NOMO-1 treated with DMSO at 0.1 percent for 48 hours (cell line): ENCODE measurements at regions not wholly inside any gene's neighbourhood (a gene's known extent, or its start where the extent isn't known, plus 50 kb on each side); places are given as distances from the start of the nearest gene placed in this dataset.

Source experiments
- DNase-seq: peaks from one replicate; lab custom pipeline; 2025; ENCODE audit not compliant: unreplicated experiment; lab: John Stamatoyannopoulos, UW

- no peak for DNase-seq
Observed at GRCh38 chr2:176669398-176670174, 400.3 kb downstream of the MTX2 start.

- no peak for DNase-seq
Observed at GRCh38 chr2:176675271-176675949, 406.2 kb downstream of the MTX2 start.

GRCh38 chr2:176677746-176678265 lies 408.6 kb downstream of the MTX2 start:
- no peak for DNase-seq

- DNase-seq: no peak
Observed at GRCh38 chr2:176678571-176678970, 409.3 kb downstream of the MTX2 start.

- DNase-seq: no peak
Observed at GRCh38 chr2:176679061-176679669, 409.9 kb downstream of the MTX2 start.

GRCh38 chr2:176680916-176681516 lies 411.8 kb downstream of the MTX2 start:
- no peak for DNase-seq

- no peak for DNase-seq
Observed at GRCh38 chr2:176681584-176682115, 412.4 kb downstream of the MTX2 start.

- no peak for DNase-seq
Observed at GRCh38 chr2:176682278-176682677, 413.0 kb downstream of the MTX2 start.

GRCh38 chr2:176683618-176684111 lies 414.4 kb downstream of the MTX2 start:
- no peak for DNase-seq

- no peak for DNase-seq
Observed at GRCh38 chr2:176685908-176686307, 416.7 kb downstream of the MTX2 start.

GRCh38 chr2:176686328-176686727 lies 417.1 kb downstream of the MTX2 start:
- DNase-seq: no peak

- DNase-seq: no peak
Observed at GRCh38 chr2:176687342-176687741, 418.1 kb downstream of the MTX2 start.

GRCh38 chr2:176687944-176688343 lies 418.7 kb downstream of the MTX2 start:
- DNase-seq: no peak

GRCh38 chr2:176689711-176690110 lies 420.5 kb downstream of the MTX2 start:
- DNase-seq: no peak

- DNase-seq: no peak
Observed at GRCh38 chr2:176691471-176691870, 422.2 kb downstream of the MTX2 start.

GRCh38 chr2:176692533-176692932 lies 423.3 kb downstream of the MTX2 start:
- DNase-seq: no peak

GRCh38 chr2:176699098-176699497 lies 429.9 kb downstream of the MTX2 start:
- no peak for DNase-seq

- no peak for DNase-seq
Observed at GRCh38 chr2:176699644-176700043, 430.4 kb downstream of the MTX2 start.

- DNase-seq: no peak
Observed at GRCh38 chr2:176702131-176702530, 432.9 kb downstream of the MTX2 start.

GRCh38 chr2:176704282-176704858 lies 435.1 kb downstream of the MTX2 start:
- no peak for DNase-seq
